CD4-positive, alpha-beta memory T cell (primary cell): ENCODE measurements at regions not wholly inside any gene's neighbourhood (a gene's known extent, or its start where the extent isn't known, plus 50 kb on each side); places are given as distances from the start of the nearest gene placed in this dataset.
"Not testable (repeated sequence)": the region's sequence is repeated elsewhere in the genome, so short reads cannot be mapped to it uniquely, and the experiment has no call there.

Experiments
- CTCF ChIA-PET: fragments of 350-600 bp; sonication (Branson Sonifier 250); formaldehyde crosslinking; loops from one replicate; lab custom pipeline; 2021; ENCODE audit warnings: inconsistent platforms; ENCODE audit not compliant: partially characterized antibody; lab: Charles Lee
- POLR2A ChIA-PET: fragments of 350-600 bp; sonication (Branson Sonifier 250); formaldehyde crosslinking; loops from one replicate; lab custom pipeline; 2021; ENCODE audit not compliant: partially characterized antibody; lab: Charles Lee
- DNase-seq, 5 donors: peaks; one replicate each; pipeline versions ENCODE4 v3.0.0 to v3.0.0-alpha.2; 2020 to 2022; ENCODE audit warnings: mixed read lengths in 1 of 5
- H3K27ac ChIP-seq: one replicate; pipeline ENCODE4 v1.7.0; 2013; ENCODE audit warnings: low read depth, low read length
- H3K27me3 ChIP-seq: 2 replicates; pipeline ENCODE4 v1.7.0; 2013; ENCODE audit warnings: mild to moderate bottlenecking, low read length, moderate library complexity; ENCODE audit not compliant: insufficient read depth
- H3K36me3 ChIP-seq: 2 replicates; pipeline ENCODE4 v1.7.0; 2013; ENCODE audit warnings: mild to moderate bottlenecking, low read length, moderate library complexity; ENCODE audit not compliant: insufficient read depth
- H3K4me1 ChIP-seq: 2 replicates; pipeline ENCODE4 v1.7.0; 2013; ENCODE audit warnings: mild to moderate bottlenecking, low read length, moderate library complexity; ENCODE audit not compliant: insufficient read depth
- H3K4me3 ChIP-seq, 2 donors: one replicate each; pipeline ENCODE4 v1.7.0; 2013; ENCODE audit warnings: low read length in 2 of 2, mild to moderate bottlenecking in 1 of 2
- H3K9me3 ChIP-seq, 2 donors: one replicate each; pipeline ENCODE4 v1.7.0; 2013; ENCODE audit warnings: low read length in 2 of 2, control low read depth in 1 of 2; ENCODE audit not compliant: control insufficient read depth in 1 of 2
- H3K27ac Mint-ChIP-seq, 7 donors: one replicate each; pipeline ENCODE4 v1.8.0; 2020 to 2021; ENCODE audit warnings: mixed read lengths in 7 of 7, mild to moderate bottlenecking in 6 of 7, inconsistent platforms in 3 of 7, moderate library complexity in 3 of 7
- H3K27me3 Mint-ChIP-seq, 2 donors: one replicate each; pipeline ENCODE4 v1.8.0; 2020 to 2021; ENCODE audit warnings: mixed read lengths in 2 of 2
- H3K36me3 Mint-ChIP-seq, 2 donors: one replicate each; pipeline ENCODE4 v1.8.0; 2020 to 2021; ENCODE audit warnings: mixed read lengths in 2 of 2, inconsistent platforms in 1 of 2, mild to moderate bottlenecking in 1 of 2
- H3K4me1 Mint-ChIP-seq, 4 donors: one replicate each; pipeline ENCODE4 v1.8.0; 2020 to 2021; ENCODE audit warnings: mixed read lengths in 4 of 4, mild to moderate bottlenecking in 1 of 4
- H3K4me3 Mint-ChIP-seq, 8 donors: one replicate each; pipeline ENCODE4 v1.8.0; 2020 to 2021; ENCODE audit warnings: mixed read lengths in 8 of 8, mild to moderate bottlenecking in 7 of 8, moderate library complexity in 6 of 8, inconsistent platforms in 3 of 8
- H3K9me3 Mint-ChIP-seq, 8 donors: one replicate each; pipeline ENCODE4 v1.8.0; 2020 to 2021; ENCODE audit warnings: mixed read lengths in 8 of 8, mild to moderate bottlenecking in 5 of 8, inconsistent platforms in 3 of 8, moderate library complexity in 1 of 8
- intact Hi-C: fragments of 100-400 bp; cut with micrococcal nuclease; formaldehyde crosslinking; loops from one replicate; pipeline ENCODE4 v1.15.1; 2023

DNA sequence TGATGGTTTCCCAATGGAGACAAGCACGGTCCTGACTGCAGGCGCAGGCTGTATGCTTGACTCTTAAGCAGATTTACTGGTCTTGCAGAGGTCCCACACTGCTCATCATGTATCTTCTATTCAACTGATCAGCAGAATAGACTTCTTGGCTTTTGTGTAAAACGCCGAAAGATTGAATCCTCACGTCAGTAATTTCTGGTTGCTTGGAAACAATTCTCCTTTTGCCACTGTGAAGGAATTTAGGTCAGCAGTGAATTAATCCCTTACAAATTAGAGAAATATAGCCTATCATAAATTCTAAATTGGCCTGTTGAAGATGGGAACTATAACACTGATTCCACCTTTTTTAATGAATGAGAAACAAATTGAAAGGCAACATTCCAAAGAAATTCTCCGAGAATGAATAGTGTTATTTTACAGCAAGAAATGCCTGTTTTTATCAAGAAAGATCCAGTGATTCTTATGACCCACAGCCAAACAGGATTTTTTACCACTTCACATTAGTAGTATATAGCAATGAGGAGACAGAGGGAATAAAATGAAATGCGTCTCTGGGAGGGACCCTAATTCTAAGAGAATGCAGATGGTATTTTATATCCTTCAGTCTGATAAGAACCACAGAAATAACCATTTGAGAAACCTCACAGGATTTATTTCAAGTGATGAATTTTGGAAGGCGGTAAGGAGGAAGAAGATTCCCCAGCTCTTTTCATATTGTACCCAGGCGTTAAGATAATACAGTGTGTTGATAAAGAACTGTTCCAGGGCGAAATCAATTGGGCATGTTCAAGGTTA is 362.5 kb downstream of the RAB38 start:
- Histone ChIP-seq H3K4me1 (no peaks in the 10 kb centered on the region), H3K9me3 (no peaks in the 10 kb centered on the region), H3K4me3 (no peak overlapping the region), H3K36me3 (no peaks in the 10 kb centered on the region), H3K27ac (no peak overlapping the region), H3K27me3 (no peaks in the 10 kb centered on the region)
- no peaks in the 10 kb centered on the region for H3K27me3 Mint-ChIP-seq
- H3K27ac Mint-ChIP-seq = no peak overlapping the region
- H3K36me3 Mint-ChIP-seq = no peaks in the 10 kb centered on the region
- H3K4me3 Mint-ChIP-seq = no peak overlapping the region
- intact Hi-C loops = no loop called here
- CTCF ChIA-PET = no interaction called here
- H3K4me1 Mint-ChIP-seq = no peaks in the 10 kb centered on the region
- H3K9me3 Mint-ChIP-seq = peaks cover 0 to 8% (median 0%) of the 10 kb centered on the region in 8 donors
- POLR2A ChIA-PET = no interaction called here
- no peak for DNase-seq

- POLR2A ChIA-PET = no interaction called here
Measured at GRCh38 chr11:87810486-87810885, 364.8 kb downstream of the RAB38 start.

DNA sequence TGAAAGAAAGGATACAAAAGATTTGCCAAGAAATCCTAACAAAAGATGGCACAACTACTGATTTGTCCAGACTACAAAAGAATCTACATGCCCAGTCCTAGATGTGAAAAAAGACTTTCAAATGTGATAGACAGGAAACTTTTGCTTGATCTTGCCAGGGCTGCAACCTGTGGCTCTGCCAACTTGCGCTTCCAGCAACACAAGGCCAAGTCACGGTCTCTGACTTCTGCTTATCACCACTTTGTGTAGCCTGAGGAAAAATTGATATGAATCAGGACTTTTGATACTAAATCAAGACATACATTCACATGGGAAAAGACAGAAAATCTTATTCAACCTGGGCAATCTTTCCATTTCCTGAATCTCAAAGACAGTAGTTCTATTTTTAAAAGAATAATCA is 366.0 kb downstream of the RAB38 start:
- H3K36me3 Mint-ChIP-seq = no peaks in the 10 kb centered on the region
- no peak for DNase-seq
- no peaks in the 10 kb centered on the region for H3K36me3 ChIP-seq
- H3K9me3 Mint-ChIP-seq = peaks cover 0 to 3% (median 0%) of the 10 kb centered on the region in 8 donors
- POLR2A ChIA-PET = no interaction called here
- no peak overlapping the region for H3K4me3 Mint-ChIP-seq
- no peaks in the 10 kb centered on the region for H3K4me1 ChIP-seq
- H3K27ac ChIP-seq = no peak overlapping the region
- no peaks in the 10 kb centered on the region for H3K27me3 ChIP-seq
- no peak overlapping the region for H3K4me3 ChIP-seq
- no peak overlapping the region for H3K27ac Mint-ChIP-seq
- H3K27me3 Mint-ChIP-seq = no peaks in the 10 kb centered on the region
- intact Hi-C loops = no loop called here
- no peaks in the 10 kb centered on the region for H3K4me1 Mint-ChIP-seq
- CTCF ChIA-PET = no interaction called here
- no peaks in the 10 kb centered on the region for H3K9me3 ChIP-seq

More at GRCh38 chr11:87810486-87810885, 364.8 kb downstream of the RAB38 start:
- no peak overlapping the region for H3K4me3 ChIP-seq
- CTCF ChIA-PET = interaction anchor here (0.7 kb wide), 1 partner anchor 342 kb away, joined by 3 read pairs; no protein-coding TSS in a partner anchor
- no peaks in the 10 kb centered on the region for H3K36me3 ChIP-seq
- H3K4me1 ChIP-seq = no peaks in the 10 kb centered on the region
- no peaks in the 10 kb centered on the region for H3K27me3 Mint-ChIP-seq
- H3K9me3 Mint-ChIP-seq = peaks cover 0 to 8% (median 0%) of the 10 kb centered on the region in 8 donors
- no peak overlapping the region for H3K4me3 Mint-ChIP-seq
- H3K27me3 ChIP-seq = no peaks in the 10 kb centered on the region
- H3K27ac ChIP-seq = no peak overlapping the region
- H3K27ac Mint-ChIP-seq = no peak overlapping the region
- no peaks in the 10 kb centered on the region for H3K9me3 ChIP-seq
- no peaks in the 10 kb centered on the region for H3K4me1 Mint-ChIP-seq
- DNase-seq = no peak
- H3K36me3 Mint-ChIP-seq = no peaks in the 10 kb centered on the region
- intact Hi-C loops = no loop called here

DNA sequence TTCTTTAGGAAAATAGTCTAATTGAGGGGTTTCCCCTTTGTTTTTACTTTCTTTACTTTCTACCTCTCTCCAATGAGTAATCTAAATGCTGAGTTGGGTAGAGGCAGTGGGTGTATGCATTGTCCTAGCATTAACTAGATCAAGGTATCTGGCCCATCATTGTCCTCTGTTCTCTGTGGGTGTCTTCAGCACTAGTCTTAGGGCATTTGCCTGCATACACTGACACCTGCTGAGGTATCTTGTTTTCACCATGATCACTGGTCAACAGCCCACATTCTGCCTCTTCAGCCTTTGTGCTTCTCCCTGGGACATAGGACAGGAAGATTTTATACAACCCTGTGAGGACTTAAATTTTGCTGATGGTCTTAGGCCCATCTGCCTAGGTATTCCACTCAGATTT is 371.1 kb downstream of the RAB38 start:
- POLR2A ChIA-PET = no interaction called here
- peaks cover 0 to 5% (median 1%) of the 10 kb centered on the region in 8 donors for H3K9me3 Mint-ChIP-seq
- no peak overlapping the region for H3K4me3 ChIP-seq
- intact Hi-C loops = no loop called here
- H3K27ac Mint-ChIP-seq = no peak overlapping the region
- H3K27ac ChIP-seq = no peak overlapping the region
- CTCF ChIA-PET = no interaction called here
- no peaks in the 10 kb centered on the region for H3K4me1 ChIP-seq
- H3K4me1 Mint-ChIP-seq = no peaks in the 10 kb centered on the region
- H3K27me3 ChIP-seq = no peaks in the 10 kb centered on the region
- H3K36me3 ChIP-seq = no peaks in the 10 kb centered on the region
- DNase-seq = no peak
- H3K4me3 Mint-ChIP-seq = no peak overlapping the region
- H3K27me3 Mint-ChIP-seq = no peaks in the 10 kb centered on the region
- no peaks in the 10 kb centered on the region for H3K36me3 Mint-ChIP-seq
- H3K9me3 ChIP-seq = no peaks in the 10 kb centered on the region

GRCh38 chr11:87803748-87804147 is 371.5 kb downstream of the RAB38 start:
- POLR2A ChIA-PET = no interaction called here

GRCh38 chr11:87784862-87785261 is 390.4 kb downstream of the RAB38 start:
- H3K4me1 Mint-ChIP-seq, H3K27me3 ChIP-seq, H3K27me3 Mint-ChIP-seq, H3K27ac Mint-ChIP-seq, H3K9me3 ChIP-seq, POLR2A ChIA-PET, H3K36me3 Mint-ChIP-seq, DNase-seq, H3K27ac ChIP-seq, H3K4me3 Mint-ChIP-seq, CTCF ChIA-PET, H3K4me3 ChIP-seq, H3K36me3 ChIP-seq, intact Hi-C loops, H3K4me1 ChIP-seq: not testable (repeated sequence)
- peaks cover 0 to 37% (median 6%) of the 10 kb centered on the region in 8 donors for H3K9me3 Mint-ChIP-seq

More at GRCh38 chr11:87803748-87804147, 371.5 kb downstream of the RAB38 start:
- Histone ChIP-seq H3K4me3 (no peak overlapping the region), H3K36me3 (no peaks in the 10 kb centered on the region), H3K27ac (no peak overlapping the region), H3K4me1 (no peaks in the 10 kb centered on the region), H3K27me3 (no peaks in the 10 kb centered on the region), H3K9me3 (no peaks in the 10 kb centered on the region)
- Mint-ChIP-seq H3K9me3 (peaks cover 0 to 5% (median 1%) of the 10 kb centered on the region in 8 donors), H3K4me1 (no peaks in the 10 kb centered on the region), H3K27me3 (no peaks in the 10 kb centered on the region), H3K27ac (no peak overlapping the region), H3K36me3 (no peaks in the 10 kb centered on the region), H3K4me3 (no peak overlapping the region)
- DNase-seq = no peak
- CTCF ChIA-PET = no interaction called here
- intact Hi-C loops = no loop called here

DNA sequence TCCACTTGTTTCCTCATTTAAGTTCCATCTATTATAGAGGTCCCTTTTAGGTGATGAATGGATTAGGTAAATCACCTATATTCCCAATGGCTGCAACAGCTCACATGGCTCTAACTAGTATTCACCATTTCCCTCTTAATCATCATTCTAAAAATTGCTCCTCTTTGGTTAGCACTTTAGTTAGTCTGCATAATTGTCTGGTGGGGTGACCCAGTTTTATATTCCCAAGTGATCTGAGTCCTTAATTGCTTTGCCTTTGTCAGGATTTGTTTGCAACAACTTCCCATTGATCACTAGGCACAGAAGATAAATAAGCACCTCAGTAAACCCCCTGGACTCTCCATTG is 395.2 kb downstream of the RAB38 start:
- Histone ChIP-seq H3K9me3 (no peaks in the 10 kb centered on the region), H3K4me1 (no peaks in the 10 kb centered on the region), H3K4me3 (no peak overlapping the region), H3K36me3 (no peaks in the 10 kb centered on the region), H3K27me3 (no peaks in the 10 kb centered on the region), H3K27ac (no peak overlapping the region)
- Mint-ChIP-seq H3K27ac (no peak overlapping the region), H3K27me3 (no peaks in the 10 kb centered on the region), H3K9me3 (peaks cover 0 to 31% (median 4%) of the 10 kb centered on the region in 8 donors), H3K4me3 (no peak overlapping the region), H3K36me3 (no peaks in the 10 kb centered on the region), H3K4me1 (no peaks in the 10 kb centered on the region)
- DNase-seq = no peak
- CTCF ChIA-PET = no interaction called here
- POLR2A ChIA-PET = no interaction called here
- intact Hi-C loops = no loop called here
